HepG2 (cell line): ENCODE measurements at regions not wholly inside any gene's neighbourhood (a gene's known extent, or its start where the extent isn't known, plus 50 kb on each side); places are given as distances from the start of the nearest gene placed in this dataset.

Experiments
- ATAC-seq: fragments of 200-7000 bp; cut with Tn5 transposase; 3 replicates; pipeline ENCODE4 v1.9.1; 2020; ENCODE audit warnings: mild to moderate bottlenecking, moderate library complexity
- BruUV-seq: library from RNA; stranded (reverse); fragments of 400-500 nt; replicated peaks from 2 replicates; lab custom pipeline; 2021; lab: Mats Ljungman, UMichigan
- CTCF ChIA-PET: fragments of 300-600 bp; formaldehyde crosslinking; extraction: SDS; loops from one replicate; lab custom pipeline; 2021; ENCODE audit warnings: low total read pairs, inconsistent platforms, low intra/inter-chr PET ratio; lab: Yijun Ruan, JAX
- POLR2A ChIA-PET: fragments of 350-600 bp; sonication (Branson Sonifier 250); formaldehyde crosslinking; loops from one replicate; lab custom pipeline; 2020; ENCODE audit warnings: antibody characterized with exemption, inconsistent platforms; lab: Yijun Ruan, JAX
- DNase-seq: peaks from one replicate; pipeline ENCODE4 v3.0.0-alpha.2; 2015; ENCODE audit warnings: low spot score
- FAIRE-seq: peaks from 3 replicates; lab custom pipeline; 2011; peaks lifted over from hg19 to GRCh38; lab: Jason Lieb, UNC
- H2AFZ ChIP-seq: one replicate; pipeline ENCODE4 v1.6.1; 2011; ENCODE audit warnings: low read length, inconsistent platforms
- H3K27ac ChIP-seq: fragments of 300-600 bp; 3 replicates; pipeline ENCODE4 v1.8.0; 2011; ENCODE audit warnings: mixed run types, mild to moderate bottlenecking, mixed read lengths, low read length, inconsistent platforms; ENCODE audit not compliant: insufficient read depth; ENCODE audit errors: extremely low read length
- H3K27me3 ChIP-seq, 2 experiments: fragments of 200-600 bp in 1 of 2; 2 replicates in 1 of 2; 3 replicates in 1 of 2; pipeline versions ENCODE4 v1.6.0 to v1.8.0; 2011; ENCODE audit warnings: low read length in 2 of 2, mild to moderate bottlenecking in 2 of 2, moderate library complexity in 2 of 2, inconsistent platforms in 1 of 2; ENCODE audit not compliant: insufficient read depth in 2 of 2, control insufficient read depth in 1 of 2
- H3K36me3 ChIP-seq, 2 experiments: fragments of 200-600 bp in 1 of 2; replicated peaks in 1 of 2; 2 replicates in 1 of 2; 3 replicates in 1 of 2; pipeline versions ENCODE4 v1.5.1 to v1.8.0; 2011; ENCODE audit warnings: low read length in 2 of 2, inconsistent platforms in 1 of 2; ENCODE audit not compliant: insufficient read depth in 2 of 2, control insufficient read depth in 1 of 2
- H3K4me1 ChIP-seq: 2 replicates; pipeline ENCODE4 v1.5.1; 2012; ENCODE audit warnings: low read length, inconsistent platforms; ENCODE audit not compliant: insufficient read depth
- H3K4me2 ChIP-seq: 2 replicates; pipeline ENCODE4 v1.6.0; 2011; ENCODE audit warnings: low read depth, low read length, inconsistent platforms
- H3K4me3 ChIP-seq, 3 experiments: fragments of 200-600 bp in 1 of 3; sonication (generic), shearing (Covaris generic) in 1 of 3; replicated peaks in 1 of 3; 2 replicates each; pipeline ENCODE4 v1.5.1; 2011 to 2016; ENCODE audit warnings: low read length in 3 of 3, inconsistent platforms in 2 of 3, low read depth in 2 of 3, mild to moderate bottlenecking in 2 of 3, control low read depth in 1 of 3, mixed read lengths in 1 of 3; ENCODE audit not compliant: insufficient read depth in 1 of 3
- H3K79me2 ChIP-seq: one replicate; pipeline ENCODE4 v1.6.1; 2011; ENCODE audit warnings: low read length, inconsistent platforms; ENCODE audit not compliant: insufficient read depth
- H3K9ac ChIP-seq: 2 replicates; pipeline ENCODE4 v1.6.0; 2011; ENCODE audit warnings: mild to moderate bottlenecking, low read depth, low read length, inconsistent platforms; ENCODE audit not compliant: insufficient read depth
- H3K9me3 ChIP-seq: 2 replicates; pipeline ENCODE4 v1.5.1; 2012; ENCODE audit warnings: mild to moderate bottlenecking, low read length
- H4K20me1 ChIP-seq: 2 replicates; pipeline ENCODE4 v1.6.0; 2011; ENCODE audit warnings: inconsistent platforms, mild to moderate bottlenecking, low read length, moderate library complexity; ENCODE audit not compliant: insufficient read depth
- ATF7 ChIP-seq, 2 experiments: fragments of 450-650 bp in 1 of 2; sonication (generic) in 1 of 2; formaldehyde crosslinking in 1 of 2; IDR thresholded peaks; 2 replicates each; pipeline versions ENCODE4 v1.4.0 to v1.6.1; 2016 to 2020; ENCODE audit warnings: antibody characterized with exemption in 1 of 2, mild to moderate bottlenecking in 1 of 2, missing genetic modification reagents in 1 of 2
- CREBL2 ChIP-seq: sonication (generic); formaldehyde crosslinking; IDR thresholded peaks from 2 replicates; pipeline ENCODE4 v1.8.1; 2023; ENCODE audit warnings: missing genetic modification reagents, mild to moderate bottlenecking, borderline replicate concordance
- EHMT2 ChIP-seq: fragments of 200-600 bp; sonication (generic); IDR thresholded peaks from 2 replicates; pipeline ENCODE4 v1.7.0; 2017; ENCODE audit warnings: antibody characterized with exemption, low read depth, low read length, borderline replicate concordance
- MAFF ChIP-seq: IDR thresholded peaks from 2 replicates; pipeline ENCODE4 v1.6.1; 2011; ENCODE audit warnings: low read depth, low read length, improper control_type of control experiment
- MAFK ChIP-seq, 2 experiments: IDR thresholded peaks in 1 of 2; conservative IDR thresholded peaks in 1 of 2; 2 replicates each; pipeline ENCODE4 v1.6.1; 2011; ENCODE audit warnings: improper control_type of control experiment in 2 of 2, low read length in 2 of 2
- TFDP1 ChIP-seq: IDR thresholded peaks from 2 replicates; pipeline ENCODE4 v1.6.1; 2016; ENCODE audit warnings: missing compliant biosample characterization, missing genetic modification reagents, borderline replicate concordance
- ZBTB37 ChIP-seq: sonication (generic); formaldehyde crosslinking; IDR thresholded peaks from 2 replicates; pipeline ENCODE4 v1.4.0; 2020; ENCODE audit warnings: mild to moderate bottlenecking, missing genetic modification reagents
- ZNF138 ChIP-seq: sonication (generic); formaldehyde crosslinking; IDR thresholded peaks from 2 replicates; pipeline ENCODE4 v1.5.0; 2020; ENCODE audit warnings: mild to moderate bottlenecking, low read depth, missing genetic modification reagents
- ZNF264 ChIP-seq: sonication (generic); formaldehyde crosslinking; IDR thresholded peaks from 2 replicates; pipeline ENCODE4 v1.4.0; 2020; ENCODE audit warnings: missing genetic modification reagents
- ZNF430 ChIP-seq: sonication (generic); formaldehyde crosslinking; IDR thresholded peaks from 2 replicates; pipeline ENCODE4 v1.9.0; 2021; ENCODE audit warnings: mild to moderate bottlenecking, missing genetic modification reagents
- ZNF547 ChIP-seq: sonication (generic); formaldehyde crosslinking; IDR thresholded peaks from 2 replicates; pipeline ENCODE4 v1.5.1; 2020; ENCODE audit warnings: mild to moderate bottlenecking, missing genetic modification reagents
- ZNF761 ChIP-seq: sonication (generic); formaldehyde crosslinking; conservative IDR thresholded peaks from 2 replicates; pipeline ENCODE4 v1.4.0; 2020; ENCODE audit warnings: mild to moderate bottlenecking, missing genetic modification reagents
- ZNF776 ChIP-seq: sonication (generic); formaldehyde crosslinking; IDR thresholded peaks from 2 replicates; pipeline ENCODE4 v1.4.0; 2020; ENCODE audit warnings: mild to moderate bottlenecking, missing genetic modification reagents
- ZSCAN20 ChIP-seq: sonication (generic); formaldehyde crosslinking; IDR thresholded peaks from 2 replicates; pipeline ENCODE4 v1.4.0; 2020; ENCODE audit warnings: missing genetic modification reagents, mild to moderate bottlenecking, borderline replicate concordance
- WGBS: methylation state at CpG from one replicate; pipeline ENCODE4 v1.1.6; 2017; ENCODE audit warnings: low lambda C conversion rate; 5-methylcytosine and 5-hydroxymethylcytosine counted together
- in situ Hi-C: cut with HindIII; loops from 2 replicates; pipeline ENCODE4 v1.10.0; 2017; ENCODE audit warnings: low pct_unique_long_range_greater_than_20kb; ENCODE audit not compliant: extremely low pct_ligation_motif_present
- intact Hi-C: fragments of 100-400 bp; cut with micrococcal nuclease; formaldehyde crosslinking; loops from one replicate; pipeline ENCODE4 v1.10.0; 2022; ENCODE audit not compliant: unreplicated experiment

DNA sequence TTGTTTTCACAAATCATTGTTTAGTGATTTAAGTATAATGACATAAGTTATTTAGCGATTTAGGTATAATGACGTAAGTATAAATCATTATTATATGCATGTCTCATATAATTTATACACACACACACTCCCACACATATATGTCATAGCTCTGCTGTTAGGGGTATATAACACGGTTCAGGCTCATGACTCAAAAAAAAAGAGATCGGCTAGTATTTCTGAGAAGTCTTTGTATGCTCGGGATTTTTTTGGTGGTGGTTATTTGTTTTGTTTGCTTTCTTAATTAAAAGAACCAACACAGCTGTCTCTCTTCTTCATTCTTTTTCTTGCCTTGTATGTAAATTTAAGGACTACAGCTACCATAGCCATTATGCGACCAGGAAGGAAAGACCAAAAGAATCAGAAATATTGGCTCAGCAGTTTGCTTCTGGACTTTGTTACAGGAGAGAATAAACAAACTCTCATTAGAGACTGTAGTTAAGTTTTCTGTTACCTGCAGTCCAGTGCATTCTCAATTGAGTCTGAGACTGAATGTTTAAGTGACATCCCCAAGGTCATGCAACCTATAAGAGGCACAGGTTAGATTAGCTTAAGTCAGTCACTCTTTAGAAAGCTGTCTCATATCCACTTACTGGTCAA lies 83.2 kb upstream of the NREP start:
- no peak overlapping the region for H3K9ac ChIP-seq
- no peak for DNase-seq
- no peaks in the 10 kb centered on the region for H3K9me3 ChIP-seq
- H3K27me3 ChIP-seq = no peaks in the 10 kb centered on the region
- in situ Hi-C loops (no loop called here), intact Hi-C loops (no loop called here)
- POLR2A ChIA-PET = no interaction called here
- no TSS peak for BruUV-seq
- no peak for FAIRE-seq
- ATAC-seq = no peak
- H3K27ac ChIP-seq = no peak overlapping the region
- no peaks in the 10 kb centered on the region for H3K36me3 ChIP-seq
- H2AFZ ChIP-seq = no peak overlapping the region
- TF ChIP-seq ZNF761 (CRISPR knock-in tag) (no peak), ZNF776 (CRISPR knock-in tag) (no peak), MAFK (conservative IDR thresholded peaks at IDR 0.05 in 1 of 2, IDR thresholded peaks at IDR 0.05 in 1 of 2; ENCODE audit: low read length in 2 of 2) (0 out of 4 replicates have a peak, but pooled peaks of 1 of the 2 experiments have one; percentile 6), MAFF (0 out of 2 replicates have a peak, but pooled peaks have one; percentile 4), ATF7 (IDR thresholded peaks at IDR 0.05) (peak; percentile 32; the same call in 1 of the 2 replicates), ATF7 (CRISPR knock-in tag; IDR thresholded peaks at IDR 0.05) (no peak)
- 29% methylated on average over 6 of the region's 6 CpGs for whole genome bisulfite sequencing
- no peaks in the 10 kb centered on the region for H3K4me1 ChIP-seq
- H3K4me3 ChIP-seq = no peak overlapping the region
- no peaks in the 10 kb centered on the region for H4K20me1 ChIP-seq
- CTCF ChIA-PET = no interaction called here
- no peak overlapping the region for H3K4me2 ChIP-seq
- H3K79me2 ChIP-seq = no peaks in the 10 kb centered on the region

DNA sequence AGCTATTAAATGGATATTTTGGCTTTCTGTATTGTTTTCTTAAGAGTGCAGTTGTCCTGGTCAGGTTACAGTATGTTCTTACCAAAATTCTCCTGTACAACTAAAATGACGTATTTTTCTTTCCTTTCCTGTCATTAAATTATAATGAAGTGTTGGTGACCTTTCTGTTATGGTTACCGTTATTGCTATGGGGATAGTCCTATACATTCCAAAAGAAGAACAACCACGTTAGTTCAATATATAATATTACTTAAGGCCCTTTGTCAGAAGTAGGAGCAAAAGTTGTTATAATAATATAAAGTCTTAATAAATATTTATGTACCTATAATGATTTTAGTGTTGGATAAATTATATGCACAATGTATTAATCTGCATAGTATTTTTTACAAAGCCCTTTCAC lies 82.4 kb upstream of the NREP start:
- WGBS = 22% methylated on average over 3 of the region's 3 CpGs
- no peaks in the 10 kb centered on the region for H4K20me1 ChIP-seq
- no peak overlapping the region for H3K27ac ChIP-seq
- no peak overlapping the region for H3K4me3 ChIP-seq
- no TSS peak for BruUV-seq
- H3K9me3 ChIP-seq = no peaks in the 10 kb centered on the region
- no peaks in the 10 kb centered on the region for H3K27me3 ChIP-seq
- in situ Hi-C loops = no loop called here
- no peak overlapping the region for H3K9ac ChIP-seq
- no peak for DNase-seq
- CTCF ChIA-PET = no interaction called here
- no peaks in the 10 kb centered on the region for H3K4me1 ChIP-seq
- H2AFZ ChIP-seq = no peak overlapping the region
- H3K4me2 ChIP-seq = no peak overlapping the region
- FAIRE-seq = no peak
- H3K36me3 ChIP-seq = no peaks in the 10 kb centered on the region
- no peak for ATAC-seq
- H3K79me2 ChIP-seq = no peaks in the 10 kb centered on the region
- POLR2A ChIA-PET = no interaction called here
- intact Hi-C loops = no loop called here
- TF ChIP-seq ZNF138 (no peak), ZBTB37 (CRISPR knock-in tag) (no peak), ZNF264 (CRISPR knock-in tag) (no peak), EHMT2 (no peak), ZNF547 (CRISPR knock-in tag) (no peak), ZNF430 (CRISPR knock-in tag) (no peak), CREBL2 (no peak), ZSCAN20 (no peak), TFDP1 (CRISPR knock-in tag) (no peak)
